ENCODE measurements at regions not wholly inside any gene's neighbourhood (a gene's known extent, or its start where the extent isn't known, plus 50 kb on each side); places are given as distances from the start of the nearest gene placed in this dataset.

GRCh38 chr17:12575641-12576040 lies 90.0 kb upstream of the MYOCD start:
- no peak for DNase-seq (ENCODE audit: low read depth in 2 of 3, low spot score in 1 of 3)

GRCh38 chr17:12579288-12579687 lies 86.4 kb upstream of the MYOCD start:
- no peak for DNase-seq (ENCODE audit: low read depth in 2 of 3, low spot score in 1 of 3)

- no peak for DNase-seq (ENCODE audit: low read depth in 2 of 3, low spot score in 1 of 3)
Observed at GRCh38 chr17:12580640-12581039, 85.0 kb upstream of the MYOCD start.

- no peak for DNase-seq (ENCODE audit: low read depth in 2 of 3, low spot score in 1 of 3)
Observed at GRCh38 chr17:12584727-12585126, 81.0 kb upstream of the MYOCD start.

GRCh38 chr17:12588531-12588930 lies 77.2 kb upstream of the MYOCD start:
- no peak for DNase-seq (ENCODE audit: low read depth in 2 of 3, low spot score in 1 of 3)

- no peak for DNase-seq (ENCODE audit: low read depth in 2 of 3, low spot score in 1 of 3)
Observed at GRCh38 chr17:12590417-12590816, 75.3 kb upstream of the MYOCD start.

- no peak for DNase-seq (ENCODE audit: low read depth in 2 of 3, low spot score in 1 of 3)
Observed at GRCh38 chr17:12591021-12591735, 74.5 kb upstream of the MYOCD start.

GRCh38 chr17:12592941-12593340 lies 72.7 kb upstream of the MYOCD start:
- DNase-seq (ENCODE audit: low read depth in 2 of 3, low spot score in 1 of 3): no peak

GRCh38 chr17:12596961-12597360 lies 68.7 kb upstream of the MYOCD start:
- no peak for DNase-seq (ENCODE audit: low read depth in 2 of 3, low spot score in 1 of 3)

GRCh38 chr17:12597895-12598294 lies 67.8 kb upstream of the MYOCD start:
- DNase-seq (ENCODE audit: low read depth in 2 of 3, low spot score in 1 of 3): no peak

- DNase-seq (ENCODE audit: low read depth in 2 of 3, low spot score in 1 of 3): no peak
Observed at GRCh38 chr17:12599186-12599920, 66.3 kb upstream of the MYOCD start.

GRCh38 chr17:12600349-12600748 lies 65.3 kb upstream of the MYOCD start:
- no peak for DNase-seq (ENCODE audit: low read depth in 2 of 3, low spot score in 1 of 3)

GRCh38 chr17:12603566-12603965 lies 62.1 kb upstream of the MYOCD start:
- no peak for DNase-seq (ENCODE audit: low read depth in 2 of 3, low spot score in 1 of 3)

- DNase-seq (ENCODE audit: low read depth in 2 of 3, low spot score in 1 of 3): no peak
Observed at GRCh38 chr17:12605222-12605621, 60.5 kb upstream of the MYOCD start.

GRCh38 chr17:12613566-12613965 lies 52.1 kb upstream of the MYOCD start:
- no peak for DNase-seq (ENCODE audit: low read depth in 2 of 3, low spot score in 1 of 3)

All from stimulated activated CD4-positive, alpha-beta T cell treated with anti-CD3 and anti-CD28 coated beads, Interleukin-12 subunit alpha, Interleukin-12 subunit beta, amount 100 ng/mL, for 48 hours (primary cell).